GM12878 (cell line): ENCODE measurements at regions not wholly inside any gene's neighbourhood (a gene's known extent, or its start where the extent isn't known, plus 50 kb on each side); places are given as distances from the start of the nearest gene placed in this dataset.
A peak's percentile ranks its signal among the peaks of the same experiment; 100 is the strongest.

ENCODE experiments used
- CHD2 ChIP-seq: IDR thresholded peaks from 2 replicates; pipeline ENCODE4 v1.6.1; 2011; ENCODE audit warnings: low read depth, low read length, improper control_type of control experiment, borderline replicate concordance
- CHD4 ChIP-seq: fragments of 200-600 bp; sonication (generic); IDR thresholded peaks from 2 replicates; pipeline ENCODE4 v1.6.1; 2016; ENCODE audit warnings: mild to moderate bottlenecking
- HDAC6 ChIP-seq: fragments of 200-600 bp; sonication (generic); IDR thresholded peaks from one replicate; pipeline ENCODE4 v1.8.0; 2017; ENCODE audit warnings: antibody characterized with exemption; ENCODE audit not compliant: unreplicated experiment
- HDGF ChIP-seq: fragments of 450-650 bp; IDR thresholded peaks from 2 replicates; pipeline ENCODE4 v1.6.1; 2016; ENCODE audit warnings: antibody characterized with exemption
- IKZF2 ChIP-seq, 2 experiments: fragments of 450-650 bp; IDR thresholded peaks; 2 replicates each; pipeline ENCODE4 v1.6.1; 2017; ENCODE audit warnings: mild to moderate bottlenecking in 2 of 2, moderate library complexity in 2 of 2
- NR2F1 ChIP-seq: fragments of 450-650 bp; conservative IDR thresholded peaks from 2 replicates; pipeline ENCODE4 v1.6.1; 2017; ENCODE audit warnings: mild to moderate bottlenecking
- POLR2A ChIP-seq: IDR thresholded peaks from 2 replicates; pipeline ENCODE4 v1.6.1; 2011; ENCODE audit warnings: low read depth, mild to moderate bottlenecking, low read length
- POLR2AphosphoS2 ChIP-seq: IDR thresholded peaks from 2 replicates; pipeline ENCODE4 v1.6.1; 2011; ENCODE audit warnings: low read depth, mild to moderate bottlenecking, low read length, improper control_type of control experiment, moderate library complexity
- TCF3 ChIP-seq: IDR thresholded peaks from 2 replicates; pipeline ENCODE4 v1.6.1; 2012; ENCODE audit warnings: low read depth, mild to moderate bottlenecking, low read length, borderline replicate concordance; ENCODE audit not compliant: insufficient read depth
- ZNF687 ChIP-seq: fragments of 450-650 bp; IDR thresholded peaks from 2 replicates; pipeline ENCODE4 v1.6.1; 2017; ENCODE audit warnings: mild to moderate bottlenecking, moderate library complexity
- TF ChIP-seq, protein P1 (sequence below): fragments of 450-650 bp; IDR thresholded peaks from 2 replicates; pipeline ENCODE4 v1.6.1; 2017; ENCODE audit warnings: mild to moderate bottlenecking, low read depth, inconsistent platforms; ENCODE audit not compliant: poor library complexity, severe bottlenecking
- TF ChIP-seq, protein P2 (sequence below): fragments of 450-650 bp; IDR thresholded peaks from 2 replicates; pipeline ENCODE4 v1.6.1; 2018; ENCODE audit warnings: mild to moderate bottlenecking, low read depth, moderate library complexity; ENCODE audit not compliant: partially characterized antibody
- TF ChIP-seq, protein P3 (sequence below): fragments of 450-650 bp; formaldehyde crosslinking; IDR thresholded peaks from 2 replicates; pipeline ENCODE4 v1.5.0; 2022; ENCODE audit warnings: mild to moderate bottlenecking, missing genetic modification characterization
- TF ChIP-seq, protein P4 (sequence below), 3 experiments: IDR thresholded peaks in 2 of 3; conservative IDR thresholded peaks in 1 of 3; 2 replicates each; pipeline ENCODE4 v1.5.1; 2011; ENCODE audit warnings: low read depth in 3 of 3, low read length in 3 of 3, mild to moderate bottlenecking in 3 of 3, control low read depth in 2 of 3, moderate library complexity in 2 of 3, inconsistent platforms in 1 of 3, mixed read lengths in 1 of 3; ENCODE audit not compliant: control insufficient read depth in 2 of 3, insufficient read depth in 1 of 3; ENCODE audit errors: extremely low read depth in 1 of 3

DNA sequence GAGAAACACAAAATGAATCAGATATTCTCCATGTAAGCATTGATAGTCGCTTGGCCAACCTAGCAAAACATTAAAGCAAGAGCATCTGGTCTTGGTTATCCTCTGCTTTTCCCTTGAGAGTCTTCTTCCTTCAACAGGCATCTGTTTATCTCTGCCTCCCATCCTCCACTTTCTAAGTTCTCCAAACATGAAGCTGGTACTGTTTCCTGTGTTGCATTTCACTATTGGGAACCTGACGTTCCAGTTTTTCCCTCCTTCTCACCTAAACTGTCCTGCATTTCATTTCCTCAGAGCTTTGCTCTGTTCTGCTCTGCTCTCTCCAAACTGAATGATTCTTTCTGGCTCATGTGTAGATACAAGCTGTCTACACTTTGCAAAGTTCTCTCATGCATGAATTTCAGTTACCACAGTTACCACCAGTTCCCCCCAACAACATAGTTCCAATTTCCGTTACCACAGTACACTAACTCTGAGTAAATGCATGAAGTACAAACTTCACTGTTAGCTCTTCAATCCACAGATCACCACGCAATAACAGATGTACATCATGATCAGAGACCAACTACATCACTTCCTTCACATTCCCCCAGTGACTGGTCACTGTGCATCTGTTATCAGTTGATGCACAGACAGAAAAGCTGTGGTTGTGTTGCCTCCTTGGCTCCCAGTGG, 86.7 kb upstream of the F13A1 start (continued):
- TF ChIP-seq, protein P1, sequence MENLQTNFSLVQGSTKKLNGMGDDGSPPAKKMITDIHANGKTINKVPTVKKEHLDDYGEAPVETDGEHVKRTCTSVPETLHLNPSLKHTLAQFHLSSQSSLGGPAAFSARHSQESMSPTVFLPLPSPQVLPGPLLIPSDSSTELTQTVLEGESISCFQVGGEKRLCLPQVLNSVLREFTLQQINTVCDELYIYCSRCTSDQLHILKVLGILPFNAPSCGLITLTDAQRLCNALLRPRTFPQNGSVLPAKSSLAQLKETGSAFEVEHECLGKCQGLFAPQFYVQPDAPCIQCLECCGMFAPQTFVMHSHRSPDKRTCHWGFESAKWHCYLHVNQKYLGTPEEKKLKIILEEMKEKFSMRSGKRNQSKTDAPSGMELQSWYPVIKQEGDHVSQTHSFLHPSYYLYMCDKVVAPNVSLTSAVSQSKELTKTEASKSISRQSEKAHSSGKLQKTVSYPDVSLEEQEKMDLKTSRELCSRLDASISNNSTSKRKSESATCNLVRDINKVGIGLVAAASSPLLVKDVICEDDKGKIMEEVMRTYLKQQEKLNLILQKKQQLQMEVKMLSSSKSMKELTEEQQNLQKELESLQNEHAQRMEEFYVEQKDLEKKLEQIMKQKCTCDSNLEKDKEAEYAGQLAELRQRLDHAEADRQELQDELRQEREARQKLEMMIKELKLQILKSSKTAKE: peak; percentile 60
- TF ChIP-seq, protein P2, sequence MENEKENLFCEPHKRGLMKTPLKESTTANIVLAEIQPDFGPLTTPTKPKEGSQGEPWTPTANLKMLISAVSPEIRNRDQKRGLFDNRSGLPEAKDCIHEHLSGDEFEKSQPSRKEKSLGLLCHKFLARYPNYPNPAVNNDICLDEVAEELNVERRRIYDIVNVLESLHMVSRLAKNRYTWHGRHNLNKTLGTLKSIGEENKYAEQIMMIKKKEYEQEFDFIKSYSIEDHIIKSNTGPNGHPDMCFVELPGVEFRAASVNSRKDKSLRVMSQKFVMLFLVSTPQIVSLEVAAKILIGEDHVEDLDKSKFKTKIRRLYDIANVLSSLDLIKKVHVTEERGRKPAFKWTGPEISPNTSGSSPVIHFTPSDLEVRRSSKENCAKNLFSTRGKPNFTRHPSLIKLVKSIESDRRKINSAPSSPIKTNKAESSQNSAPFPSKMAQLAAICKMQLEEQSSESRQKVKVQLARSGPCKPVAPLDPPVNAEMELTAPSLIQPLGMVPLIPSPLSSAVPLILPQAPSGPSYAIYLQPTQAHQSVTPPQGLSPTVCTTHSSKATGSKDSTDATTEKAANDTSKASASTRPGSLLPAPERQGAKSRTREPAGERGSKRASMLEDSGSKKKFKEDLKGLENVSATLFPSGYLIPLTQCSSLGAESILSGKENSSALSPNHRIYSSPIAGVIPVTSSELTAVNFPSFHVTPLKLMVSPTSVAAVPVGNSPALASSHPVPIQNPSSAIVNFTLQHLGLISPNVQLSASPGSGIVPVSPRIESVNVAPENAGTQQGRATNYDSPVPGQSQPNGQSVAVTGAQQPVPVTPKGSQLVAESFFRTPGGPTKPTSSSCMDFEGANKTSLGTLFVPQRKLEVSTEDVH: no peak
- peak; percentile 47; the same call in 1 of the 2 replicates for TF ChIP-seq POLR2A
- peak; percentile 51; the same call in 1 of the 2 replicates for TF ChIP-seq TCF3
- TF ChIP-seq IKZF2 (IDR thresholded peaks at IDR 0.05): peak; percentile 90 to 95
- TF ChIP-seq HDAC6: no peak
- TF ChIP-seq NR2F1: no peak
- TF ChIP-seq, protein P3, sequence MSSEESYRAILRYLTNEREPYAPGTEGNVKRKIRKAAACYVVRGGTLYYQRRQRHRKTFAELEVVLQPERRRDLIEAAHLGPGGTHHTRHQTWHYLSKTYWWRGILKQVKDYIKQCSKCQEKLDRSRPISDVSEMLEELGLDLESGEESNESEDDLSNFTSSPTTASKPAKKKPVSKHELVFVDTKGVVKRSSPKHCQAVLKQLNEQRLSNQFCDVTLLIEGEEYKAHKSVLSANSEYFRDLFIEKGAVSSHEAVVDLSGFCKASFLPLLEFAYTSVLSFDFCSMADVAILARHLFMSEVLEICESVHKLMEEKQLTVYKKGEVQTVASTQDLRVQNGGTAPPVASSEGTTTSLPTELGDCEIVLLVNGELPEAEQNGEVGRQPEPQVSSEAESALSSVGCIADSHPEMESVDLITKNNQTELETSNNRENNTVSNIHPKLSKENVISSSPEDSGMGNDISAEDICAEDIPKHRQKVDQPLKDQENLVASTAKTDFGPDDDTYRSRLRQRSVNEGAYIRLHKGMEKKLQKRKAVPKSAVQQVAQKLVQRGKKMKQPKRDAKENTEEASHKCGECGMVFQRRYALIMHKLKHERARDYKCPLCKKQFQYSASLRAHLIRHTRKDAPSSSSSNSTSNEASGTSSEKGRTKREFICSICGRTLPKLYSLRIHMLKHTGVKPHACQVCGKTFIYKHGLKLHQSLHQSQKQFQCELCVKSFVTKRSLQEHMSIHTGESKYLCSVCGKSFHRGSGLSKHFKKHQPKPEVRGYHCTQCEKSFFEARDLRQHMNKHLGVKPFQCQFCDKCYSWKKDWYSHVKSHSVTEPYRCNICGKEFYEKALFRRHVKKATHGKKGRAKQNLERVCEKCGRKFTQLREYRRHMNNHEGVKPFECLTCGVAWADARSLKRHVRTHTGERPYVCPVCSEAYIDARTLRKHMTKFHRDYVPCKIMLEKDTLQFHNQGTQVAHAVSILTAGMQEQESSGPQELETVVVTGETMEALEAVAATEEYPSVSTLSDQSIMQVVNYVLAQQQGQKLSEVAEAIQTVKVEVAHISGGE: no peak
- TF ChIP-seq CHD2: no peak
- peak; percentile 66; the same call in 1 of the 2 replicates for TF ChIP-seq HDGF
- 0 out of 2 replicates have a peak, but pooled peaks have one; percentile 26 for TF ChIP-seq ZNF687
- TF ChIP-seq, protein P4, sequence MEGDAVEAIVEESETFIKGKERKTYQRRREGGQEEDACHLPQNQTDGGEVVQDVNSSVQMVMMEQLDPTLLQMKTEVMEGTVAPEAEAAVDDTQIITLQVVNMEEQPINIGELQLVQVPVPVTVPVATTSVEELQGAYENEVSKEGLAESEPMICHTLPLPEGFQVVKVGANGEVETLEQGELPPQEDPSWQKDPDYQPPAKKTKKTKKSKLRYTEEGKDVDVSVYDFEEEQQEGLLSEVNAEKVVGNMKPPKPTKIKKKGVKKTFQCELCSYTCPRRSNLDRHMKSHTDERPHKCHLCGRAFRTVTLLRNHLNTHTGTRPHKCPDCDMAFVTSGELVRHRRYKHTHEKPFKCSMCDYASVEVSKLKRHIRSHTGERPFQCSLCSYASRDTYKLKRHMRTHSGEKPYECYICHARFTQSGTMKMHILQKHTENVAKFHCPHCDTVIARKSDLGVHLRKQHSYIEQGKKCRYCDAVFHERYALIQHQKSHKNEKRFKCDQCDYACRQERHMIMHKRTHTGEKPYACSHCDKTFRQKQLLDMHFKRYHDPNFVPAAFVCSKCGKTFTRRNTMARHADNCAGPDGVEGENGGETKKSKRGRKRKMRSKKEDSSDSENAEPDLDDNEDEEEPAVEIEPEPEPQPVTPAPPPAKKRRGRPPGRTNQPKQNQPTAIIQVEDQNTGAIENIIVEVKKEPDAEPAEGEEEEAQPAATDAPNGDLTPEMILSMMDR (IDR thresholded peaks at IDR 0.05 in 2 of 3, conservative IDR thresholded peaks at IDR 0.05 in 1 of 3; ENCODE audit: control insufficient read depth in 2 of 3, extremely low read depth in 1 of 3, insufficient read depth in 1 of 3, low read depth in 3 of 3, low read length in 3 of 3): no peak
- TF ChIP-seq POLR2AphosphoS2: no peak
- no peak for TF ChIP-seq CHD4
